HG02973 (cell line): ENCODE measurements at regions not wholly inside any gene's neighbourhood (a gene's known extent, or its start where the extent isn't known, plus 50 kb on each side); places are given as distances from the start of the nearest gene placed in this dataset.

Source experiments
- ATAC-seq: cut with Tn5 transposase; IDR thresholded peaks from one replicate; pipeline ENCODE4 v1.9.1; 2021; ENCODE audit warnings: moderate library complexity; ENCODE audit not compliant: unreplicated experiment

- no peak for ATAC-seq
Observed at GRCh38 chr13:34294483-34295129, 476.7 kb downstream of the RFC3 start.

- no peak for ATAC-seq
Observed at GRCh38 chr13:34300559-34300958, 482.6 kb downstream of the RFC3 start.

GRCh38 chr13:34302596-34302995, 484.6 kb downstream of the RFC3 start:
- ATAC-seq, result no peak

- no peak for ATAC-seq
Observed at GRCh38 chr13:34303346-34303745, 485.4 kb downstream of the RFC3 start.

GRCh38 chr13:34307607-34308006, 489.7 kb downstream of the RFC3 start:
- ATAC-seq, result no peak

GRCh38 chr13:34308725-34309124, 490.8 kb downstream of the RFC3 start:
- ATAC-seq, result no peak

- ATAC-seq, result no peak
Observed at GRCh38 chr13:34310539-34310938, 492.6 kb downstream of the RFC3 start.

GRCh38 chr13:34311251-34311650, 493.3 kb downstream of the RFC3 start:
- no peak for ATAC-seq

GRCh38 chr13:34312578-34312977, 494.6 kb downstream of the RFC3 start:
- no peak for ATAC-seq

- no peak for ATAC-seq
Observed at GRCh38 chr13:34320084-34320483, 502.1 kb downstream of the RFC3 start.

GRCh38 chr13:34322014-34322742, 504.2 kb downstream of the RFC3 start:
- no peak for ATAC-seq

GRCh38 chr13:34322743-34323074, 504.8 kb downstream of the RFC3 start:
- no peak for ATAC-seq

- ATAC-seq, result no peak
Observed at GRCh38 chr13:34335014-34336007, 517.4 kb downstream of the RFC3 start.

GRCh38 chr13:34338102-34338501, 520.2 kb downstream of the RFC3 start:
- no peak for ATAC-seq

GRCh38 chr13:34340534-34340933, 522.6 kb downstream of the RFC3 start:
- ATAC-seq, result no peak

- no peak for ATAC-seq
Observed at GRCh38 chr13:34343413-34343940, 525.5 kb downstream of the RFC3 start.

GRCh38 chr13:34344816-34345215, 526.9 kb downstream of the RFC3 start:
- ATAC-seq, result no peak

- ATAC-seq, result no peak
Observed at GRCh38 chr13:34345258-34345965, 527.5 kb downstream of the RFC3 start.

GRCh38 chr13:34346626-34347025, 528.7 kb downstream of the RFC3 start:
- no peak for ATAC-seq

GRCh38 chr13:34347784-34348573, 530.0 kb downstream of the RFC3 start:
- ATAC-seq, result no peak
